Right renal cortex interstitium (tissue), 3 donors: ENCODE measurements at regions not wholly inside any gene's neighbourhood (a gene's known extent, or its start where the extent isn't known, plus 50 kb on each side); places are given as distances from the start of the nearest gene placed in this dataset.
A peak's percentile ranks its signal among the peaks of the same experiment; 100 is the strongest.

Experiments used
- DNase-seq, 3 donors: peaks; one replicate each; pipeline ENCODE4 v3.0.0-alpha.2; 2013; ENCODE audit warnings: low read depth in 3 of 3, low spot score in 2 of 3

GRCh38 chr2:160670618-160671017 is 177.0 kb upstream of the RBMS1 start:
- DNase-seq, result no peak

GRCh38 chr2:160672211-160672610 is 178.6 kb upstream of the RBMS1 start:
- no peak for DNase-seq

GRCh38 chr2:160674146-160674750 is 180.6 kb upstream of the RBMS1 start:
- DNase-seq, result no peak

GRCh38 chr2:160679686-160680085 is 186.1 kb upstream of the RBMS1 start:
- DNase-seq, result no peak

- DNase-seq, result no peak
Measured at GRCh38 chr2:160680294-160680693, 186.7 kb upstream of the RBMS1 start.

GRCh38 chr2:160680974-160681373 is 187.4 kb upstream of the RBMS1 start:
- DNase-seq, result no peak

GRCh38 chr2:160683206-160683605 is 189.6 kb upstream of the RBMS1 start:
- no peak for DNase-seq

- DNase-seq, result no peak
Measured at GRCh38 chr2:160687629-160688028, 194.0 kb upstream of the RBMS1 start.

- DNase-seq, result no peak
Measured at GRCh38 chr2:160689441-160689840, 195.8 kb upstream of the RBMS1 start.

- no peak for DNase-seq
Measured at GRCh38 chr2:160694221-160694620, 200.6 kb upstream of the RBMS1 start.

- DNase-seq, result no peak
Measured at GRCh38 chr2:160694631-160695030, 201.0 kb upstream of the RBMS1 start.

- no peak for DNase-seq
Measured at GRCh38 chr2:160695402-160696086, 201.9 kb upstream of the RBMS1 start.

GRCh38 chr2:160696087-160696452 is 202.5 kb upstream of the RBMS1 start:
- no peak for DNase-seq

GRCh38 chr2:160697817-160698216 is 204.2 kb upstream of the RBMS1 start:
- no peak for DNase-seq

- peak in 2 of 3 donors; percentile 38 to 52 for DNase-seq
Measured at GRCh38 chr2:160700021-160700814, 206.6 kb upstream of the RBMS1 start.

- no peak for DNase-seq
Measured at GRCh38 chr2:160701822-160702221, 208.2 kb upstream of the RBMS1 start.

GRCh38 chr2:160702754-160703153 is 209.1 kb upstream of the RBMS1 start:
- DNase-seq, result no peak

GRCh38 chr2:160703648-160704585 is 210.3 kb upstream of the RBMS1 start:
- peak in 1 of 3 donors; percentile 14 for DNase-seq

GRCh38 chr2:160715428-160715827 is 221.8 kb upstream of the RBMS1 start:
- DNase-seq, result no peak

GRCh38 chr2:160719116-160719515 is 225.5 kb upstream of the RBMS1 start:
- DNase-seq, result no peak

GRCh38 chr2:160720098-160720497 is 226.5 kb upstream of the RBMS1 start:
- DNase-seq, result no peak
